PC-3 (cell line): ENCODE measurements at regions not wholly inside any gene's neighbourhood (a gene's known extent, or its start where the extent isn't known, plus 50 kb on each side); places are given as distances from the start of the nearest gene placed in this dataset.
"Not testable (repeated sequence)": the region's sequence is repeated elsewhere in the genome, so short reads cannot be mapped to it uniquely, and the experiment has no call there.

Experiments used
- ATAC-seq: fragments of 200-7000 bp; cut with Tn5 transposase; 2 replicates; pipeline ENCODE4 v1.9.1; 2020; ENCODE audit warnings: mild to moderate bottlenecking, moderate library complexity
- BruUV-seq: library from RNA; stranded (reverse); fragments of 400-500 nt; replicated peaks from 2 replicates; lab custom pipeline; 2021; lab: Mats Ljungman, UMichigan
- CTCF ChIA-PET: fragments of 300-600 bp; sonication (Branson Sonifier 250); formaldehyde crosslinking; loops from one replicate; lab custom pipeline; 2022; ENCODE audit warnings: antibody characterized with exemption; lab: Charles Lee
- POLR2A ChIA-PET: fragments of 300-600 bp; sonication (Branson Sonifier 250); formaldehyde crosslinking; loops from one replicate; lab custom pipeline; 2022; ENCODE audit warnings: antibody characterized with exemption; ENCODE audit not compliant: unreplicated experiment; lab: Charles Lee
- DNase-seq: peaks from one replicate; pipeline ENCODE4 v3.0.0-alpha.2; 2015
- H2AFZ ChIP-seq: fragments of 300-600 bp; sonication (generic); 2 replicates; pipeline ENCODE4 v1.6.0; 2016; ENCODE audit warnings: antibody characterized with exemption, low read length
- H3F3A ChIP-seq: fragments of 300-600 bp; sonication (generic); one replicate; pipeline ENCODE4 v1.6.0; 2017; ENCODE audit warnings: antibody characterized with exemption, low read length, control low read depth, mild to moderate bottlenecking; ENCODE audit not compliant: unreplicated experiment
- H3K27ac ChIP-seq: fragments of 300-600 bp; sonication (generic); 2 replicates; pipeline ENCODE4 v1.5.1; 2016; ENCODE audit warnings: mild to moderate bottlenecking, low read length
- H3K27me3 ChIP-seq: fragments of 300-600 bp; sonication (generic); 2 replicates; pipeline ENCODE4 v1.6.1; 2016; ENCODE audit warnings: low read length, mixed read lengths
- H3K36me3 ChIP-seq: fragments of 300-600 bp; sonication (generic); 2 replicates; pipeline ENCODE4 v1.6.1; 2016; ENCODE audit warnings: low read depth, mixed run types, low read length, mixed read lengths
- H3K4me1 ChIP-seq: fragments of 300-600 bp; sonication (generic); 2 replicates; pipeline ENCODE4 v1.5.1; 2016; ENCODE audit warnings: low read length; ENCODE audit not compliant: insufficient read depth
- H3K4me2 ChIP-seq: fragments of 300-600 bp; sonication (generic); 2 replicates; pipeline ENCODE4 v1.6.0; 2016; ENCODE audit warnings: low read length
- H3K4me3 ChIP-seq: fragments of 300-600 bp; sonication (generic); 2 replicates; pipeline ENCODE4 v1.5.1; 2016; ENCODE audit warnings: mild to moderate bottlenecking, low read length, mixed read lengths
- H3K79me2 ChIP-seq: fragments of 300-600 bp; sonication (generic); 2 replicates; pipeline ENCODE4 v1.6.1; 2017; ENCODE audit warnings: low read length, mixed read lengths
- H3K9ac ChIP-seq: fragments of 300-600 bp; sonication (generic); 2 replicates; pipeline ENCODE4 v1.6.0; 2016; ENCODE audit warnings: mild to moderate bottlenecking, low read length
- H3K9me2 ChIP-seq: fragments of 300-600 bp; sonication (generic); replicated peaks from 2 replicates; pipeline ENCODE4 v1.6.1; 2016; ENCODE audit warnings: mixed run types, low read length, mixed read lengths
- H3K9me3 ChIP-seq: fragments of 300-600 bp; sonication (generic); 2 replicates; pipeline ENCODE4 v1.6.1; 2016; ENCODE audit warnings: low read length, mixed read lengths
- H4K20me1 ChIP-seq: fragments of 300-600 bp; sonication (generic); 2 replicates; pipeline ENCODE4 v1.6.1; 2016; ENCODE audit warnings: low read length, mixed read lengths
- EZH2 ChIP-seq: fragments of 300-600 bp; sonication (generic); IDR thresholded peaks from one replicate; pipeline ENCODE4 v1.6.1; 2017; ENCODE audit warnings: antibody characterized with exemption, mild to moderate bottlenecking, low read length; ENCODE audit not compliant: unreplicated experiment
- EZH2phosphoT487 ChIP-seq: fragments of 300-600 bp; sonication (generic); IDR thresholded peaks from 2 replicates; pipeline ENCODE4 v1.6.1; 2018; ENCODE audit warnings: mild to moderate bottlenecking, antibody characterized with exemption, low read length, borderline replicate concordance
- intact Hi-C: fragments of 100-400 bp; cut with micrococcal nuclease; formaldehyde crosslinking; loops from 2 replicates; pipeline ENCODE4 v1.9.0; 2023
- TF ChIP-seq, protein P1 (sequence below): fragments of 300-600 bp; sonication (generic); conservative IDR thresholded peaks from 2 replicates; pipeline ENCODE4 v1.5.1; 2017; ENCODE audit warnings: antibody characterized with exemption, low read depth, mild to moderate bottlenecking, low read length

DNA sequence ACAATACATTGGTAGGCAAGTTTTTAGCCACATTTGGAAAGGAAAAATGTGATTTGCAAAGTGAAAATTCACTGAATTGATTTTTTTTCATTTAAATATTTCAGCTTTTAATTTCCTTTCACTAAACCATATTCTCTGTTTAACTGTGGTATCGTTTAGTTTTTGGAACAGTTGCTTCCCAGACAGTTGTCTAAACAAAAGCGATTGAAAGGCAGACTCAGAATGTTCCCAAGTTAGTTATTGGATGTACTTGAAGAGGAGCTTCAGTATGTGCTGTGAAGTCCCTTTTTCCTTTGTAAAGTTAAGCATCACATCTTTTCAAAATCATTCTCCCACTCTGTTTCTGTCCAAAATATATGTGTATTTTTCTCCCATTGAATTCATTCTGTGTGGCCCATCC lies 623.4 kb upstream of the LUZP2 start:
- Histone ChIP-seq H3F3A (no peaks in the 10 kb centered on the region), H3K9me2 (no peaks in the 10 kb centered on the region), H3K4me2 (no peak overlapping the region), H3K4me1 (no peaks in the 10 kb centered on the region), H3K4me3 (no peak overlapping the region), H2AFZ (no peak overlapping the region), H3K27ac (no peak overlapping the region), H3K9me3 (0 out of 2 replicates have a peak, but pooled peaks cover 4% of the 10 kb centered on the region), H3K27me3 (no peaks in the 10 kb centered on the region), H3K36me3 (no peaks in the 10 kb centered on the region), H3K79me2 (no peaks in the 10 kb centered on the region), H3K9ac (no peak overlapping the region), H4K20me1 (no peaks in the 10 kb centered on the region)
- POLR2A ChIA-PET, result no interaction called here
- intact Hi-C loops, result no loop called here
- DNase-seq (no peak), ATAC-seq (no peak)
- CTCF ChIA-PET, result no interaction called here
- TF ChIP-seq, protein P1, sequence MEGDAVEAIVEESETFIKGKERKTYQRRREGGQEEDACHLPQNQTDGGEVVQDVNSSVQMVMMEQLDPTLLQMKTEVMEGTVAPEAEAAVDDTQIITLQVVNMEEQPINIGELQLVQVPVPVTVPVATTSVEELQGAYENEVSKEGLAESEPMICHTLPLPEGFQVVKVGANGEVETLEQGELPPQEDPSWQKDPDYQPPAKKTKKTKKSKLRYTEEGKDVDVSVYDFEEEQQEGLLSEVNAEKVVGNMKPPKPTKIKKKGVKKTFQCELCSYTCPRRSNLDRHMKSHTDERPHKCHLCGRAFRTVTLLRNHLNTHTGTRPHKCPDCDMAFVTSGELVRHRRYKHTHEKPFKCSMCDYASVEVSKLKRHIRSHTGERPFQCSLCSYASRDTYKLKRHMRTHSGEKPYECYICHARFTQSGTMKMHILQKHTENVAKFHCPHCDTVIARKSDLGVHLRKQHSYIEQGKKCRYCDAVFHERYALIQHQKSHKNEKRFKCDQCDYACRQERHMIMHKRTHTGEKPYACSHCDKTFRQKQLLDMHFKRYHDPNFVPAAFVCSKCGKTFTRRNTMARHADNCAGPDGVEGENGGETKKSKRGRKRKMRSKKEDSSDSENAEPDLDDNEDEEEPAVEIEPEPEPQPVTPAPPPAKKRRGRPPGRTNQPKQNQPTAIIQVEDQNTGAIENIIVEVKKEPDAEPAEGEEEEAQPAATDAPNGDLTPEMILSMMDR, result no peak
- no peak for TF ChIP-seq EZH2
- no peak for TF ChIP-seq EZH2phosphoT487
- BruUV-seq, result no TSS peak

DNA sequence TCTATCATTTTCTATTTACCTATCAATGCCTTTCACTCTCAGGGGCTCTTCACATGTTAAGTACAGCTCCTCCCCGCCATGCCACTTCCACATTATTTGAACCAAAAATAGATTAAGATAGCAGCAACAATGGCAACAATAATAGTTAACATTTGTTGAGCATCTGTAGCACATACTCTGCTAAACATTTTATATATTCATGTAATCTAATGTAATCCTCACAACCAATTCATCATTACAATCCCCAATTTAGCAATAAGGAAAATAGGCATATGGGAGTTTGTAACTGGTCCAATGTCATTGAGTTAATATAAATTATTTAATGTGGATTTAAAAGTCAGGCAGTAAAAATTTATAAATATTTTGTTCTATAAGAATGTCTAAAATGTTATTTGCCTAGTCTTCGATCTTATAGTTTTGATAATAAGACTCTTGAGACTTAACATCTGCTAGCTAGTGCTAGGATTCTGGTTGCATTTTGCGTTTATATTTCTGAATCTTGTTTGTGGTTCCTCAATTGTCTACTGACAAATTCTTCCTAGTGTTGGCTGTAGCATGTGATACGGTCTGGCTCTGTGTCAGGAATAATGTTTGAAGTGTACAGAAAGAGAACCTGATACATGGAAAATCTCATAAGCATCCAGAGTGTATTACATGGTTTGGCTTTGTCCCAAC lies 621.5 kb upstream of the LUZP2 start:
- no peaks in the 10 kb centered on the region for H3K9me3 ChIP-seq
- DNase-seq, result no peak
- no peak overlapping the region for H3K27ac ChIP-seq
- no peaks in the 10 kb centered on the region for H3K27me3 ChIP-seq
- ChIA-PET CTCF (no interaction called here), POLR2A (no interaction called here)
- H3F3A ChIP-seq, result no peaks in the 10 kb centered on the region
- no peak overlapping the region for H3K9ac ChIP-seq
- BruUV-seq, result no TSS peak
- no peaks in the 10 kb centered on the region for H3K79me2 ChIP-seq
- TF ChIP-seq EZH2, result no peak
- TF ChIP-seq, protein P1, result no peak
- TF ChIP-seq EZH2phosphoT487, result no peak
- ATAC-seq, result no peak
- H3K4me3 ChIP-seq, result no peak overlapping the region
- intact Hi-C loops, result no loop called here
- H3K9me2 ChIP-seq, result no peaks in the 10 kb centered on the region
- no peak overlapping the region for H2AFZ ChIP-seq
- no peaks in the 10 kb centered on the region for H3K36me3 ChIP-seq
- H3K4me1 ChIP-seq, result no peaks in the 10 kb centered on the region; the same call in none of the 2 replicates
- H4K20me1 ChIP-seq, result no peaks in the 10 kb centered on the region
- H3K4me2 ChIP-seq, result no peak overlapping the region

GRCh38 chr11:23883426-23884048 lies 613.3 kb upstream of the LUZP2 start:
- H3K9ac ChIP-seq, H3K27ac ChIP-seq, H3K27me3 ChIP-seq, H3K9me3 ChIP-seq, intact Hi-C loops, H3K9me2 ChIP-seq, H3K79me2 ChIP-seq, CTCF ChIA-PET, H3F3A ChIP-seq, H3K4me2 ChIP-seq, POLR2A ChIA-PET, H3K4me1 ChIP-seq, ATAC-seq, DNase-seq, H4K20me1 ChIP-seq, BruUV-seq, H2AFZ ChIP-seq, H3K36me3 ChIP-seq, H3K4me3 ChIP-seq: not testable (repeated sequence)
